Suprapubic skin (tissue), 3 donors: ENCODE measurements at regions not wholly inside any gene's neighbourhood (a gene's known extent, or its start where the extent isn't known, plus 50 kb on each side); places are given as distances from the start of the nearest gene placed in this dataset.

Experiments
- CTCF ChIP-seq, 2 donors: fragments of 200-600 bp in 1 of 2; fragments of 450-650 bp in 1 of 2; sonication (generic) in 1 of 2; IDR thresholded peaks; one replicate each; pipeline ENCODE4 v1.5.1; 2016 to 2019; ENCODE audit warnings: antibody characterized with exemption in 2 of 2, mild to moderate bottlenecking in 1 of 2, moderate library complexity in 1 of 2
- EP300 ChIP-seq: sonication (generic); formaldehyde crosslinking; IDR thresholded peaks from one replicate; pipeline ENCODE4 v1.6.1; 2017; ENCODE audit warnings: antibody characterized with exemption
- POLR2A ChIP-seq, 2 donors: fragments of 450-650 bp; IDR thresholded peaks; one replicate each; pipeline ENCODE4 v1.6.1; 2017; ENCODE audit warnings: antibody characterized with exemption in 2 of 2, mild to moderate bottlenecking in 2 of 2, moderate library complexity in 2 of 2

GRCh38 chr1:198064181-198064580, 92.6 kb upstream of the NEK7 start:
- TF ChIP-seq CTCF (IDR thresholded peaks at IDR 0.05) (no peak), POLR2A (IDR thresholded peaks at IDR 0.05) (no peak), EP300 (no peak)
